MM.1S (cell line): ENCODE measurements at regions not wholly inside any gene's neighbourhood (a gene's known extent, or its start where the extent isn't known, plus 50 kb on each side); places are given as distances from the start of the nearest gene placed in this dataset.

Source experiments
- DNase-seq: peaks from one replicate; pipeline ENCODE4 v3.0.0-alpha.2; 2015
- H2AFZ ChIP-seq: fragments of 300-600 bp; sonication (generic); 2 replicates; pipeline ENCODE4 v1.6.0; 2016; ENCODE audit warnings: antibody characterized with exemption, low read length
- H3F3A ChIP-seq: fragments of 300-600 bp; sonication (generic); 2 replicates; pipeline ENCODE4 v1.6.1; 2016; ENCODE audit warnings: mild to moderate bottlenecking, antibody characterized with exemption, low read length, moderate library complexity, mixed read lengths; ENCODE audit not compliant: insufficient read depth
- H3K27ac ChIP-seq: fragments of 300-600 bp; sonication (generic); 2 replicates; pipeline ENCODE4 v1.5.1; 2016; ENCODE audit warnings: mild to moderate bottlenecking, low read length
- H3K27me3 ChIP-seq: fragments of 300-600 bp; sonication (generic); replicated peaks from 2 replicates; pipeline ENCODE4 v1.6.0; 2016; ENCODE audit warnings: low read length; ENCODE audit not compliant: insufficient read depth
- H3K36me3 ChIP-seq: fragments of 300-600 bp; sonication (generic); replicated peaks from 2 replicates; pipeline ENCODE4 v1.6.1; 2016; ENCODE audit warnings: mild to moderate bottlenecking, low read length, mixed read lengths; ENCODE audit not compliant: insufficient read depth
- H3K4me1 ChIP-seq: fragments of 300-600 bp; sonication (generic); 2 replicates; pipeline ENCODE4 v1.6.1; 2016; ENCODE audit warnings: low read length, mixed read lengths
- H3K4me2 ChIP-seq: fragments of 300-600 bp; sonication (generic); 2 replicates; pipeline ENCODE4 v1.6.0; 2016; ENCODE audit warnings: low read depth, low read length
- H3K4me3 ChIP-seq: fragments of 300-600 bp; sonication (generic); 2 replicates; pipeline ENCODE4 v1.5.1; 2016; ENCODE audit warnings: low read length, mixed read lengths
- H3K79me2 ChIP-seq: fragments of 300-600 bp; sonication (generic); 2 replicates; pipeline ENCODE4 v1.6.1; 2016; ENCODE audit warnings: mixed run types, low read length, mixed read lengths
- H3K9ac ChIP-seq: fragments of 300-600 bp; sonication (generic); 2 replicates; pipeline ENCODE4 v1.6.1; 2016; ENCODE audit warnings: low read length, mixed read lengths
- H3K9me2 ChIP-seq: fragments of 300-600 bp; sonication (generic); replicated peaks from 2 replicates; pipeline ENCODE4 v1.6.1; 2016; ENCODE audit warnings: mild to moderate bottlenecking, low read length, mixed read lengths; ENCODE audit not compliant: insufficient read depth
- H3K9me3 ChIP-seq: fragments of 300-600 bp; sonication (generic); replicated peaks from 2 replicates; pipeline ENCODE4 v1.6.1; 2016; ENCODE audit warnings: mild to moderate bottlenecking, low read length, mixed read lengths; ENCODE audit not compliant: insufficient read depth
- H4K20me1 ChIP-seq: fragments of 300-600 bp; sonication (generic); 2 replicates; pipeline ENCODE4 v1.6.1; 2016; ENCODE audit warnings: mild to moderate bottlenecking, low read length, moderate library complexity, mixed read lengths; ENCODE audit not compliant: insufficient read depth
- CTCF ChIP-seq: fragments of 300-600 bp; sonication (generic); IDR thresholded peaks from 2 replicates; pipeline ENCODE4 v1.5.1; 2016; ENCODE audit warnings: antibody characterized with exemption, low read length, mixed read lengths
- EZH2 ChIP-seq: fragments of 300-600 bp; sonication (generic); optimal IDR thresholded peaks from 2 replicates; pipeline ENCODE3; 2017; ENCODE audit warnings: low read depth, mild to moderate bottlenecking, antibody characterized with exemption, low read length, mixed read lengths
- EZH2phosphoT487 ChIP-seq: fragments of 300-600 bp; sonication (generic); IDR thresholded peaks from 2 replicates; pipeline ENCODE4 v1.6.1; 2018; ENCODE audit warnings: antibody characterized with exemption, low read length

- no peaks in the 10 kb centered on the region for H3F3A ChIP-seq
- no peaks in the 10 kb centered on the region for H4K20me1 ChIP-seq
- H3K79me2 ChIP-seq, result no peaks in the 10 kb centered on the region
- no peaks in the 10 kb centered on the region for H3K9me3 ChIP-seq
- no peak overlapping the region for H3K27ac ChIP-seq
- H3K4me3 ChIP-seq, result no peak overlapping the region
- H3K9me2 ChIP-seq, result no peaks in the 10 kb centered on the region
- no peak overlapping the region for H2AFZ ChIP-seq
- no peaks in the 10 kb centered on the region for H3K27me3 ChIP-seq
- no peak for DNase-seq
- H3K36me3 ChIP-seq, result no peaks in the 10 kb centered on the region
- no peak overlapping the region for H3K9ac ChIP-seq
- no peaks in the 10 kb centered on the region for H3K4me1 ChIP-seq
- H3K4me2 ChIP-seq, result no peak overlapping the region
- TF ChIP-seq EZH2, result no peak
- no peak for TF ChIP-seq EZH2phosphoT487
- TF ChIP-seq CTCF, result no peak
These were observed 541.0 kb downstream of the RFC3 start for GRCh38 chr13:34358811-34359513.

- Histone ChIP-seq H3K4me1 (no peaks in the 10 kb centered on the region), H3K4me3 (no peak overlapping the region), H3K36me3 (no peaks in the 10 kb centered on the region), H3K9me3 (no peaks in the 10 kb centered on the region), H4K20me1 (no peaks in the 10 kb centered on the region), H3K79me2 (no peaks in the 10 kb centered on the region), H3F3A (no peaks in the 10 kb centered on the region), H3K27ac (no peak overlapping the region), H3K9me2 (no peaks in the 10 kb centered on the region), H2AFZ (no peak overlapping the region), H3K27me3 (no peaks in the 10 kb centered on the region), H3K9ac (no peak overlapping the region), H3K4me2 (no peak overlapping the region)
- TF ChIP-seq CTCF, result no peak
- no peak for DNase-seq
These were observed 542.8 kb downstream of the RFC3 start for GRCh38 chr13:34360702-34361101.

GRCh38 chr13:34361560-34361959 lies 543.6 kb downstream of the RFC3 start:
- DNase-seq, result no peak
- Histone ChIP-seq H3K27me3 (no peaks in the 10 kb centered on the region), H3F3A (no peaks in the 10 kb centered on the region), H3K4me2 (no peak overlapping the region), H3K4me1 (no peaks in the 10 kb centered on the region), H3K9ac (no peak overlapping the region), H2AFZ (no peak overlapping the region), H3K9me2 (no peaks in the 10 kb centered on the region), H3K27ac (no peak overlapping the region), H3K4me3 (no peak overlapping the region), H3K79me2 (no peaks in the 10 kb centered on the region), H3K9me3 (no peaks in the 10 kb centered on the region), H3K36me3 (no peaks in the 10 kb centered on the region), H4K20me1 (no peaks in the 10 kb centered on the region)
- TF ChIP-seq EZH2, result no peak
- TF ChIP-seq CTCF, result no peak
- TF ChIP-seq EZH2phosphoT487, result no peak
